ENCODE measurements at regions not wholly inside any gene's neighbourhood (a gene's known extent, or its start where the extent isn't known, plus 50 kb on each side); places are given as distances from the start of the nearest gene placed in this dataset.
A peak's percentile ranks its signal among the peaks of the same experiment; 100 is the strongest.

DNA sequence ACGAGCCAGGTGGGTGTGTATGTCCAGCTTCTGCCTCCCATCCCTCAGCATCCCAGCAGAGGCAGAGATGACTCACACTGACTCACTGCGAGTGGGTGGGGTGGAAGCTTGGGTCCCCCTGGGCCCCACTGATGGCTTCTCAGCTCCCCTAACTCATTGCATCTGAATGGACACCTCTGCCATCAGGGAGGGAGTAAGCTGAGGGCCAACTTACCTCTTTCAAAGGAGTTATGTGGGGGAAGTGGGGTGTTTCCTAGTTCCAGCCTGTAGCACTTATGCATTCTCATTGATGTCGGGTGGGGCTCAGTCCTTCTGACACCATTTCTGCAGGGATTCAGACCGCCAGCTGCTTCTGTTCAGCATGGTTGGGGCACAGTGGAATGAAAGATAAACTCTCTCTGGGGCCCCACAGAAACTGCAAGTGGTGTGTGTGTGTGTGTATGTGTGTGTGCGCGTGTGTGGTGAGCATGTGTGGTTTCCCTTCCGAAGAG lies 1425.8 kb downstream of the TBC1D22A start:
- no peaks in the 10 kb centered on the region for H3K27me3 ChIP-seq
- intact Hi-C loops (cut with DNase I), result no loop called here
- H3K4me1 ChIP-seq (replicated peaks in 1 of 2), result no peaks in the 10 kb centered on the region
- H3K27ac ChIP-seq, result no peak overlapping the region
- no peak for DNase-seq
- WGBS, 4 donors, result 76 to 88% (median 83%) methylated on average over 6 to 7 of the region's 7 CpGs
- no peak overlapping the region for H3K4me3 ChIP-seq
- no peaks in the 10 kb centered on the region for H3K36me3 ChIP-seq (replicated peaks in 1 of 2)
- H3K9me3 ChIP-seq (replicated peaks in 1 of 3), result no peaks in the 10 kb centered on the region
- TF ChIP-seq, protein P1, sequence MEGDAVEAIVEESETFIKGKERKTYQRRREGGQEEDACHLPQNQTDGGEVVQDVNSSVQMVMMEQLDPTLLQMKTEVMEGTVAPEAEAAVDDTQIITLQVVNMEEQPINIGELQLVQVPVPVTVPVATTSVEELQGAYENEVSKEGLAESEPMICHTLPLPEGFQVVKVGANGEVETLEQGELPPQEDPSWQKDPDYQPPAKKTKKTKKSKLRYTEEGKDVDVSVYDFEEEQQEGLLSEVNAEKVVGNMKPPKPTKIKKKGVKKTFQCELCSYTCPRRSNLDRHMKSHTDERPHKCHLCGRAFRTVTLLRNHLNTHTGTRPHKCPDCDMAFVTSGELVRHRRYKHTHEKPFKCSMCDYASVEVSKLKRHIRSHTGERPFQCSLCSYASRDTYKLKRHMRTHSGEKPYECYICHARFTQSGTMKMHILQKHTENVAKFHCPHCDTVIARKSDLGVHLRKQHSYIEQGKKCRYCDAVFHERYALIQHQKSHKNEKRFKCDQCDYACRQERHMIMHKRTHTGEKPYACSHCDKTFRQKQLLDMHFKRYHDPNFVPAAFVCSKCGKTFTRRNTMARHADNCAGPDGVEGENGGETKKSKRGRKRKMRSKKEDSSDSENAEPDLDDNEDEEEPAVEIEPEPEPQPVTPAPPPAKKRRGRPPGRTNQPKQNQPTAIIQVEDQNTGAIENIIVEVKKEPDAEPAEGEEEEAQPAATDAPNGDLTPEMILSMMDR (IDR thresholded peaks at IDR 0.05), result no peak
- TF ChIP-seq POLR2A (IDR thresholded peaks at IDR 0.05), result no peak

DNA sequence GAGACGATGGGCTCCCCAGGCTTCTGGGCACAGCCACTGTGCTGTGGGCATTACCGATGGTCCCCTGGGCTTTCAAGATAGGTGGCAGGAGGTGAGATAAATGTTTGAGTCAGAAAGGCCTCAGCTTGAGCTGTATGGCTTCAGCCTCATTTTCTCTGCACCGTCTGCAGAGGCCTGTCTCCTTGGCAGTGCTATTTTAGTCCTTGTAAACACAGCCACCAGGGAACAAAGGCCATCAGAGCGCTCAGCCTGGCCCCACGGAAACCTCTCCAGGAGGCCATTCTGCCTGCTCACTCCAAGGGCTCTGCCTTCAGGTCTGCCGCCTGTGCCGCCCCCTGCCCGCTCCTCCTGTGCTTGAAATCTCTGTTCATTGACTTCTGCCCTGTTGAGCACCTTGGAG lies 1424.9 kb downstream of the TBC1D22A start:
- TF ChIP-seq, protein P1 (IDR thresholded peaks at IDR 0.05), result no peak
- TF ChIP-seq POLR2A (IDR thresholded peaks at IDR 0.05), result no peak
- 61 to 70% (median 65%) methylated on average over 3 to 8 of the region's 8 CpGs for WGBS, 4 donors
- H3K27me3 ChIP-seq, result no peaks in the 10 kb centered on the region
- no peak for DNase-seq
- H3K9me3 ChIP-seq (replicated peaks in 1 of 3), result no peaks in the 10 kb centered on the region
- H3K27ac ChIP-seq, result no peak overlapping the region
- H3K36me3 ChIP-seq (replicated peaks in 1 of 2), result no peaks in the 10 kb centered on the region
- no peaks in the 10 kb centered on the region for H3K4me1 ChIP-seq (replicated peaks in 1 of 2)
- no peak overlapping the region for H3K4me3 ChIP-seq
- intact Hi-C loops (cut with DNase I), result no loop called here

DNA sequence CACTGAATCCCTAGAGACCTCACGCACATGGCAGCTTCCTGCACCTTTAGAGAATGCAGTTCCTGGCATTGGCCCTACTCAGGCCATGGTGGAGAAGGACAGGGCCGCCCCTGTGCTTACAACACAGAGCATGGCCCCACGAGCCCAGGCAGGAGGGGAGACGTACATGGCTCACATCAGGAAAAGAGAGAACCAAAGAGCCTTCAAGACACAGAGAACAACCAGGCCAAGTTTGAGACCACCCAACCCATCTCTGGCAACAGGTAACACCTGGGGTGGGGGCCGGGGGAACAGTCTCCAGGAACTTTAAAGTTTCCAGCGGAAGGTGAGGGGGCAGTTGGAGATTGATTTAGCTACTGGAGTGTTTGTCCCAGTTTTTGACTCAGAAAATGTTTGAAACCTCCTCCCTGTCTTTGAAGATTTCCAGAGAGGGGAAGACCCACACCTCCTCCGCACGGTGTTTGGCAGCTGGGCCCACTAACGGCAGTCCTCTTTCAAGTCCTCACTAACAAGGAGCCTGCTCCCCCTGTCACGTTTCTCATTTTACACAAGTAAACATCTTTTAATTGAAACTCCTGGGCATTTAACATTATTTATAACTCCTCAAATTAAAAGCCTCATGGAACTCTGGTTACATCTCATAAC lies 1423.8 kb downstream of the TBC1D22A start:
- Histone ChIP-seq H3K36me3 (replicated peaks in 1 of 2) (no peaks in the 10 kb centered on the region), H3K9me3 (replicated peaks in 1 of 3) (no peaks in the 10 kb centered on the region), H3K4me3 (no peak overlapping the region), H3K4me1 (replicated peaks in 1 of 2) (no peaks in the 10 kb centered on the region), H3K27ac (no peak overlapping the region), H3K27me3 (no peaks in the 10 kb centered on the region)
- intact Hi-C loops (cut with DNase I), result no loop called here
- no peak for TF ChIP-seq POLR2A (IDR thresholded peaks at IDR 0.05)
- TF ChIP-seq, protein P1 (IDR thresholded peaks at IDR 0.05), result no peak
- 76 to 88% (median 78%) methylated on average over 9 to 10 of the region's 10 CpGs for WGBS, 4 donors
- peak in 1 of 7 donors; percentile 21 for DNase-seq

DNA sequence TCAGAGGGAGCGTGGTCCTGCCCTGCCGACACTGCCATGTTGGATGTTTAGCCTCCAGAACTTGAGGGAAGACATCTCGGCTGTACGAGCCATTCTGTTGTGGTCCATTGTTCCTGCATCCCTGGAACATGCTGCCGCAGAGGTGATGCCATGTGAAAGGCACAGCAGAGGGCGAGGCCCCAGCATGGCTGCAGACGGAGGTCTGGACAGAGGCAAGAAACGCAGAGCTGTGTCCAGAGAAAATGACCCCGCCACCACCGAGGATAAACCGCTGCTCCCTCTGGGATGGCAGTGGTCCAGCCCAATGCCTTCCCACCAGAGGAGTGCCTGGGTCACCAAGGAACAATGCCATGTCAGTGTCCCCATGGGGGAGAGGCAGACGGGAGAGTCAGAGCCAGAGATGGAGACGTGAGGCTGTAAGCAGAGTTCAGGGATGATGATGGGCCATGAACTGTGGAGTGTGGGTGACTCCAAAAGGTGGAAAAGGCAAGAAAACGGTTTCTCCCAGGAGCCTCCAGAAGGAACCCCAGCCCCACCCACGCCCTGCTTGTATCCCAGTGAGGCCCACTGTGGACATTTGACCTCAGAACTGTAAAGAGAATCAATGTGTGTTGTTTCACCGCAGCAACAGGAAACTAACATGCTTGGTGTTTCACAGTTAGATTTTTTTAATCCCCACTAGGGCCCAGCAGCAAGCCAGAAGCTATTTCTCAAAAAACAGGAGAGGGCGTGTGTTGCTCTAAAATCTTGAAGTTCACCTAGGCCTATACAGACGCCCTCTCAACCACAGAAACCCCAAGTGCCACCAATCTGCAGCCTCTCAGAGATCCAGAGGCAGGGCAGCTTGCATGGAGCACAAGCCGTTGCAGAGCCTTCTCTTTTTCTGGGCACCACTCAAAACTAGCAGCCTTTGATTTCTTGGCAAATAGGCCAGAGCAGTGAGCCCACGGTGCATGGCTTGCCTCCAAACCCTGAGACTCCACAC lies 1422.9 kb downstream of the TBC1D22A start:
- peak in 1 of 7 donors; percentile 23 for DNase-seq

More for the DNA sequence above, 1422.9 kb downstream of the TBC1D22A start:
- H3K9me3 ChIP-seq (replicated peaks in 1 of 3), result no peaks in the 10 kb centered on the region
- no peaks in the 10 kb centered on the region for H3K4me1 ChIP-seq (replicated peaks in 1 of 2)
- H3K36me3 ChIP-seq (replicated peaks in 1 of 2), result no peaks in the 10 kb centered on the region
- H3K4me3 ChIP-seq, result no peak overlapping the region
- intact Hi-C loops (cut with DNase I), result no loop called here
- WGBS, 4 donors, result 73 to 81% (median 77%) methylated on average over 18 to 20 of the region's 20 CpGs
- H3K27me3 ChIP-seq, result no peaks in the 10 kb centered on the region
- no peak for TF ChIP-seq POLR2A (IDR thresholded peaks at IDR 0.05)
- TF ChIP-seq, protein P1 (IDR thresholded peaks at IDR 0.05), result no peak
- H3K27ac ChIP-seq, result no peak overlapping the region

Measured in adrenal gland (tissue), 9 donors.